ENCODE measurements at regions not wholly inside any gene's neighbourhood (a gene's known extent, or its start where the extent isn't known, plus 50 kb on each side); places are given as distances from the start of the nearest gene placed in this dataset.
A peak's percentile ranks its signal among the peaks of the same experiment; 100 is the strongest.

GRCh38 chr3:76487446-76487845 is 552.5 kb upstream of the ROBO2 start:
- no peak overlapping the region for H3K4me3 ChIP-seq (replicated peaks; ENCODE audit: low read depth, low read length)
- DNase-seq (ENCODE audit: low read depth) = no peak
- no peak for TF ChIP-seq CTCF (IDR thresholded peaks at IDR 0.05; ENCODE audit: low read length, missing control alignments)

GRCh38 chr3:76490064-76490463 is 549.8 kb upstream of the ROBO2 start:
- DNase-seq (ENCODE audit: low read depth) = no peak
- no peak for TF ChIP-seq CTCF (IDR thresholded peaks at IDR 0.05; ENCODE audit: low read length, missing control alignments)
- H3K4me3 ChIP-seq (replicated peaks; ENCODE audit: low read depth, low read length) = no peak overlapping the region

- DNase-seq (ENCODE audit: low read depth) = no peak
- H3K4me3 ChIP-seq (replicated peaks; ENCODE audit: low read depth, low read length) = no peak overlapping the region
- TF ChIP-seq CTCF (IDR thresholded peaks at IDR 0.05; ENCODE audit: low read length, missing control alignments) = no peak
Observed at GRCh38 chr3:76495216-76495615, 544.7 kb upstream of the ROBO2 start.

GRCh38 chr3:76497636-76498035 is 542.3 kb upstream of the ROBO2 start:
- TF ChIP-seq CTCF (IDR thresholded peaks at IDR 0.05; ENCODE audit: low read length, missing control alignments) = no peak

GRCh38 chr3:76500746-76501275 is 539.1 kb upstream of the ROBO2 start:
- TF ChIP-seq CTCF (IDR thresholded peaks at IDR 0.05; ENCODE audit: low read length, missing control alignments) = no peak
- DNase-seq (ENCODE audit: low read depth) = peak; percentile 8
- H3K4me3 ChIP-seq (replicated peaks; ENCODE audit: low read depth, low read length) = no peak overlapping the region

More at GRCh38 chr3:76497636-76498035, 542.3 kb upstream of the ROBO2 start:
- no peak overlapping the region for H3K4me3 ChIP-seq (replicated peaks; ENCODE audit: low read depth, low read length)
- peak; percentile 6 for DNase-seq (ENCODE audit: low read depth)

- DNase-seq (ENCODE audit: low read depth) = no peak
- no peak overlapping the region for H3K4me3 ChIP-seq (replicated peaks; ENCODE audit: low read depth, low read length)
- TF ChIP-seq CTCF (IDR thresholded peaks at IDR 0.05; ENCODE audit: low read length, missing control alignments) = no peak
Observed at GRCh38 chr3:76501315-76501714, 538.6 kb upstream of the ROBO2 start.

- DNase-seq (ENCODE audit: low read depth) = no peak
- no peak for TF ChIP-seq CTCF (IDR thresholded peaks at IDR 0.05; ENCODE audit: low read length, missing control alignments)
- no peak overlapping the region for H3K4me3 ChIP-seq (replicated peaks; ENCODE audit: low read depth, low read length)
Observed at GRCh38 chr3:76502076-76502475, 537.8 kb upstream of the ROBO2 start.
